Liver (tissue), 8 donors: ENCODE measurements at regions not wholly inside any gene's neighbourhood (a gene's known extent, or its start where the extent isn't known, plus 50 kb on each side); places are given as distances from the start of the nearest gene placed in this dataset.

Source experiments
- DNase-seq: peaks from one replicate; pipeline ENCODE4 v3.0.0-alpha.2; 2017; ENCODE audit warnings: low spot score
- H3K27ac ChIP-seq, 2 donors: one replicate each; pipeline ENCODE4 v1.7.0; 2013; ENCODE audit warnings: inconsistent platforms in 2 of 2, low read length in 2 of 2, control low read depth in 1 of 2, low read depth in 1 of 2, mild to moderate bottlenecking in 1 of 2
- H3K27me3 ChIP-seq, 4 donors: one replicate each; pipeline versions ENCODE4 v1.6.1 to v1.7.0; 2013; ENCODE audit warnings: low read length in 3 of 4, inconsistent platforms in 1 of 4, mild to moderate bottlenecking in 1 of 4, moderate library complexity in 1 of 4; ENCODE audit not compliant: control insufficient read depth in 4 of 4, insufficient read depth in 4 of 4
- H3K36me3 ChIP-seq, 4 donors: one replicate each; pipeline versions ENCODE4 v1.6.1 to v1.7.0; 2013; ENCODE audit warnings: low read length in 3 of 4, mild to moderate bottlenecking in 3 of 4, low read depth in 1 of 4, moderate library complexity in 1 of 4; ENCODE audit not compliant: control insufficient read depth in 4 of 4, insufficient read depth in 3 of 4
- H3K4me1 ChIP-seq, 4 donors: one replicate each; pipeline versions ENCODE4 v1.6.1 to v1.7.0; 2013; ENCODE audit warnings: low read length in 3 of 4, mild to moderate bottlenecking in 3 of 4, moderate library complexity in 1 of 4; ENCODE audit not compliant: control insufficient read depth in 4 of 4, insufficient read depth in 4 of 4
- H3K4me3 ChIP-seq, 3 donors: one replicate each; pipeline versions ENCODE4 v1.6.1 to v1.7.0; 2013; ENCODE audit warnings: low read length in 3 of 3, control low read depth in 1 of 3, low read depth in 1 of 3, mild to moderate bottlenecking in 1 of 3
- H3K9ac ChIP-seq, 2 donors: one replicate each; pipeline ENCODE4 v1.7.0; 2013; ENCODE audit warnings: low read length in 2 of 2, mild to moderate bottlenecking in 2 of 2, moderate library complexity in 2 of 2, control low read depth in 1 of 2, low read depth in 1 of 2
- H3K9me3 ChIP-seq, 4 donors: one replicate each; pipeline versions ENCODE4 v1.6.1 to v1.7.0; 2013; ENCODE audit warnings: low read length in 3 of 4; ENCODE audit not compliant: control insufficient read depth in 4 of 4
- ATF3 ChIP-seq: IDR thresholded peaks from 2 replicates; pipeline ENCODE4 v1.6.1; 2016; ENCODE audit warnings: antibody characterized with exemption
- FOXA1 ChIP-seq: IDR thresholded peaks from 2 replicates; pipeline ENCODE4 v1.6.1; 2016; ENCODE audit warnings: antibody characterized with exemption
- FOXA2 ChIP-seq: IDR thresholded peaks from 2 replicates; pipeline ENCODE4 v1.6.1; 2016; ENCODE audit warnings: antibody characterized with exemption
- GABPA ChIP-seq, 2 donors: IDR thresholded peaks in 1 of 2; conservative IDR thresholded peaks in 1 of 2; 2 replicates each; pipeline ENCODE4 v1.6.1; 2016; ENCODE audit warnings: antibody characterized with exemption in 2 of 2, mild to moderate bottlenecking in 1 of 2, moderate library complexity in 1 of 2
- HNF4A ChIP-seq, 2 donors: conservative IDR thresholded peaks; 2 replicates each; pipeline ENCODE4 v1.6.1; 2016; ENCODE audit warnings: antibody characterized with exemption in 2 of 2, mild to moderate bottlenecking in 2 of 2
- HNF4G ChIP-seq: IDR thresholded peaks from 2 replicates; pipeline ENCODE4 v1.6.1; 2016; ENCODE audit warnings: antibody characterized with exemption
- JUND ChIP-seq, 2 donors: IDR thresholded peaks; 2 replicates each; pipeline ENCODE4 v1.6.1; 2016; ENCODE audit warnings: antibody characterized with exemption in 2 of 2
- NR2F2 ChIP-seq: IDR thresholded peaks from 2 replicates; pipeline ENCODE4 v1.6.1; 2016; ENCODE audit warnings: antibody characterized with exemption
- RAD21 ChIP-seq, 2 donors: IDR thresholded peaks; 2 replicates each; pipeline ENCODE4 v1.6.1; 2016; ENCODE audit warnings: antibody characterized with exemption in 2 of 2, mild to moderate bottlenecking in 2 of 2
- REST ChIP-seq: IDR thresholded peaks from 2 replicates; pipeline ENCODE4 v1.6.1; 2016; ENCODE audit warnings: antibody characterized with exemption, mild to moderate bottlenecking
- RXRA ChIP-seq, 2 donors: IDR thresholded peaks; 2 replicates each; pipeline ENCODE4 v1.6.1; 2017 to 2018; ENCODE audit warnings: antibody characterized with exemption in 2 of 2, mild to moderate bottlenecking in 1 of 2
- SP1 ChIP-seq: IDR thresholded peaks from 2 replicates; pipeline ENCODE4 v1.6.1; 2018; ENCODE audit warnings: antibody characterized with exemption, mild to moderate bottlenecking
- TAF1 ChIP-seq: conservative IDR thresholded peaks from 2 replicates; pipeline ENCODE4 v1.6.1; 2016; ENCODE audit warnings: antibody characterized with exemption, mild to moderate bottlenecking
- YY1 ChIP-seq: IDR thresholded peaks from 2 replicates; pipeline ENCODE4 v1.6.1; 2016; ENCODE audit warnings: antibody characterized with exemption, mild to moderate bottlenecking
- ZBTB33 ChIP-seq: IDR thresholded peaks from 2 replicates; pipeline ENCODE4 v1.6.1; 2016; ENCODE audit warnings: antibody characterized with exemption
- WGBS: extraction: QIAGEN DNeasy Blood & Tissue Kit; methylation state at CpG from one replicate; pipeline ENCODE4 v1.1.7; 2013; 5-methylcytosine and 5-hydroxymethylcytosine counted together
- TF ChIP-seq, protein P1 (sequence below): IDR thresholded peaks from 2 replicates; pipeline ENCODE4 v1.6.1; 2016; ENCODE audit warnings: antibody characterized with exemption
- TF ChIP-seq, protein P2 (sequence below): fragments of 150-350 bp; IDR thresholded peaks from 2 replicates; pipeline ENCODE4 v1.5.1; 2017; ENCODE audit warnings: improper control_type of control experiment, low read depth, low read length; ENCODE audit not compliant: missing input control
- donor health status: healthy.
- donor health status: healthy.
- donor health status: healthy.
- donor health status: healthy.
- donor health status: healthy.

DNA sequence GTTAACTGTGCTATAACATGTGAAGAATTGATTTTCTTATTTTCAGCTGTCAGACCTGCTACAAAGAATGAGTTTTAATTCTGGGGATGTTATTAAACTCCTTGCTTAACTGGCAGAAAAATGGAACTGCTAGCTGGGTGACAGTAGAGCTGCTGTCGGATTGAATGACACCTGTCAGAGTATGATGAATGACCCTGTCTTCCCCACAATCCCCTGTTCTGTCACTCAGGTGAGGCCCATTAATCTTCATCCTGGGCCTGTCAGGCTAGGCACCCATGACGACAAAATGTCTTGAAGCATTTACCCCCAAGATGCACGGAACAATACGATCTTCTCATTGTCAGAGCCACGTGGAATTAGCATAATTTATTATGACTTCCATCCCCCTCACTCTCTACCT, 129.9 kb upstream of the ETAA1 start:
- 89% methylated on average over 5 of the region's 5 CpGs for WGBS
- Histone ChIP-seq H3K36me3 (no peaks in the 10 kb centered on the region), H3K9ac (no peak overlapping the region), H3K27ac (no peak overlapping the region), H3K4me3 (no peak overlapping the region), H3K27me3 (no peaks in the 10 kb centered on the region), H3K9me3 (no peaks in the 10 kb centered on the region), H3K4me1 (no peaks in the 10 kb centered on the region)
- no peak for DNase-seq
- TF ChIP-seq HNF4G (no peak), FOXA2 (no peak), HNF4A (conservative IDR thresholded peaks at IDR 0.05) (no peak), REST (no peak), ZBTB33 (no peak), GABPA (IDR thresholded peaks at IDR 0.05 in 1 of 2, conservative IDR thresholded peaks at IDR 0.05 in 1 of 2) (no peak), SP1 (no peak), YY1 (no peak)
- TF ChIP-seq, protein P1, sequence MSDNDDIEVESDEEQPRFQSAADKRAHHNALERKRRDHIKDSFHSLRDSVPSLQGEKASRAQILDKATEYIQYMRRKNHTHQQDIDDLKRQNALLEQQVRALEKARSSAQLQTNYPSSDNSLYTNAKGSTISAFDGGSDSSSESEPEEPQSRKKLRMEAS: no peak
- TF ChIP-seq, protein P2, sequence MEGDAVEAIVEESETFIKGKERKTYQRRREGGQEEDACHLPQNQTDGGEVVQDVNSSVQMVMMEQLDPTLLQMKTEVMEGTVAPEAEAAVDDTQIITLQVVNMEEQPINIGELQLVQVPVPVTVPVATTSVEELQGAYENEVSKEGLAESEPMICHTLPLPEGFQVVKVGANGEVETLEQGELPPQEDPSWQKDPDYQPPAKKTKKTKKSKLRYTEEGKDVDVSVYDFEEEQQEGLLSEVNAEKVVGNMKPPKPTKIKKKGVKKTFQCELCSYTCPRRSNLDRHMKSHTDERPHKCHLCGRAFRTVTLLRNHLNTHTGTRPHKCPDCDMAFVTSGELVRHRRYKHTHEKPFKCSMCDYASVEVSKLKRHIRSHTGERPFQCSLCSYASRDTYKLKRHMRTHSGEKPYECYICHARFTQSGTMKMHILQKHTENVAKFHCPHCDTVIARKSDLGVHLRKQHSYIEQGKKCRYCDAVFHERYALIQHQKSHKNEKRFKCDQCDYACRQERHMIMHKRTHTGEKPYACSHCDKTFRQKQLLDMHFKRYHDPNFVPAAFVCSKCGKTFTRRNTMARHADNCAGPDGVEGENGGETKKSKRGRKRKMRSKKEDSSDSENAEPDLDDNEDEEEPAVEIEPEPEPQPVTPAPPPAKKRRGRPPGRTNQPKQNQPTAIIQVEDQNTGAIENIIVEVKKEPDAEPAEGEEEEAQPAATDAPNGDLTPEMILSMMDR: no peak

DNA sequence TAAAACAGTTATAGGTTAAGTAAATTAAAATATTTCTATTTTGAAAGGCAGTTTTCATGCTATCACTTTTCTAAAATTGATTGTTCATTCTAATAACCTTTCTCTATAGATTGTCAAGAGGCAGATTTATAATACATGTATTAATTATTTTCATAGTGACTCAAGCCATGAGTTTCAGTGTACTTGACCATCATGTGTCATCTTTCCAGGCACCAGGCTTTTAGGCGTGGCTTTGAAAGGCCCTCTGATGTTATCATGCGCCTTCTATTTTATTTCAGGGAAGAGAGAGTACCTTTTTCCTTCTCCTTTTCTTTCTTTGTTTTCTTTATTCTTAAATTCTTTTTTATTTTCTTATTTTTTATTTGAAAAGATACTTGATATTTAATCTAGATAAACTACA, 128.3 kb upstream of the ETAA1 start:
- H3K27ac ChIP-seq: no peak overlapping the region
- peaks cover 0 to under 1% (median 0%) of the 10 kb centered on the region in 4 donors for H3K27me3 ChIP-seq
- no peak overlapping the region for H3K9ac ChIP-seq
- DNase-seq: no peak
- H3K36me3 ChIP-seq: no peaks in the 10 kb centered on the region
- 90% methylated on average over 2 of the region's 2 CpGs for WGBS
- no peaks in the 10 kb centered on the region for H3K4me1 ChIP-seq
- H3K4me3 ChIP-seq: no peak overlapping the region
- no peaks in the 10 kb centered on the region for H3K9me3 ChIP-seq
- no peak for TF ChIP-seq SP1
- TF ChIP-seq, protein P2: no peak
- no peak for TF ChIP-seq RXRA (IDR thresholded peaks at IDR 0.05)
- TF ChIP-seq GABPA (IDR thresholded peaks at IDR 0.05 in 1 of 2, conservative IDR thresholded peaks at IDR 0.05 in 1 of 2): no peak
- no peak for TF ChIP-seq RAD21 (IDR thresholded peaks at IDR 0.05)
- no peak for TF ChIP-seq ATF3
- no peak for TF ChIP-seq ZBTB33
- no peak for TF ChIP-seq NR2F2
- TF ChIP-seq FOXA1: no peak
- no peak for TF ChIP-seq HNF4G
- no peak for TF ChIP-seq FOXA2
- TF ChIP-seq HNF4A (conservative IDR thresholded peaks at IDR 0.05): no peak
- TF ChIP-seq, protein P1: no peak
- no peak for TF ChIP-seq YY1
- no peak for TF ChIP-seq JUND (IDR thresholded peaks at IDR 0.05)
- no peak for TF ChIP-seq TAF1
